Neural cell (in vitro differentiated cells): ENCODE measurements at regions not wholly inside any gene's neighbourhood (a gene's known extent, or its start where the extent isn't known, plus 50 kb on each side); places are given as distances from the start of the nearest gene placed in this dataset.

Experiments used
- H2AFZ ChIP-seq: fragments of 200-600, 300-800 bp; sonication (generic), shearing (Covaris generic); 2 replicates; pipeline ENCODE4 v1.6.0; 2014; ENCODE audit warnings: low read depth, mild to moderate bottlenecking, antibody characterized with exemption, low read length, moderate library complexity
- H3F3A ChIP-seq: fragments of 200-600 bp; shearing (Covaris generic); 2 replicates; pipeline ENCODE4 v1.6.1; 2016; ENCODE audit warnings: mild to moderate bottlenecking, moderate library complexity, mixed read lengths, antibody characterized with exemption, low read length; ENCODE audit not compliant: insufficient read depth, poor library complexity, severe bottlenecking
- H3K27ac ChIP-seq: fragments of 200-600, 300-800 bp; sonication (generic), shearing (Covaris generic); 2 replicates; pipeline ENCODE4 v1.5.1; 2014; ENCODE audit warnings: mild to moderate bottlenecking, low read length, moderate library complexity
- H3K27me3 ChIP-seq: fragments of 300-800, 200-600 bp; sonication (generic), shearing (Covaris generic); 2 replicates; pipeline ENCODE4 v1.6.0; 2014; ENCODE audit warnings: mild to moderate bottlenecking, low read depth, low read length, moderate library complexity; ENCODE audit not compliant: insufficient read depth
- H3K36me3 ChIP-seq: fragments of 300-800, 200-600 bp; sonication (generic), shearing (Covaris generic); 2 replicates; pipeline ENCODE4 v1.5.1; 2014; ENCODE audit warnings: mild to moderate bottlenecking, antibody characterized with exemption, low read length, moderate library complexity; ENCODE audit not compliant: insufficient read depth
- H3K4me2 ChIP-seq: fragments of 300-800, 200-600 bp; sonication (generic), shearing (Covaris generic); 2 replicates; pipeline ENCODE4 v1.6.0; 2014; ENCODE audit warnings: mild to moderate bottlenecking, low read length
- H3K4me3 ChIP-seq: fragments of 300-800, 200-600 bp; sonication (generic), shearing (Covaris generic); 2 replicates; pipeline ENCODE4 v1.5.1; 2014; ENCODE audit warnings: mild to moderate bottlenecking, low read length, moderate library complexity
- H3K79me2 ChIP-seq: fragments of 200-600 bp; shearing (Covaris generic); replicated peaks from 2 replicates; pipeline ENCODE4 v1.6.0; 2014; ENCODE audit warnings: mild to moderate bottlenecking, low read length, moderate library complexity; ENCODE audit not compliant: insufficient read depth
- H3K9ac ChIP-seq: fragments of 300-800, 200-600 bp; sonication (generic), shearing (Covaris generic); 2 replicates; pipeline ENCODE4 v1.6.1; 2016; ENCODE audit warnings: mild to moderate bottlenecking, low read length, mixed read lengths
- H3K9me2 ChIP-seq: fragments of 200-600 bp; shearing (Covaris generic); 2 replicates; pipeline ENCODE4 v1.6.1; 2016; ENCODE audit warnings: mild to moderate bottlenecking, low read length, mixed read lengths; ENCODE audit not compliant: insufficient read depth
- H3K9me3 ChIP-seq: fragments of 200-600, 300-800 bp; sonication (generic), shearing (Covaris generic); 2 replicates; pipeline ENCODE4 v1.6.1; 2016; ENCODE audit warnings: mild to moderate bottlenecking, mixed run types, low read length, moderate library complexity, mixed read lengths
- H4K20me1 ChIP-seq: fragments of 200-600 bp; shearing (Covaris generic); 2 replicates; pipeline ENCODE4 v1.6.1; 2016; ENCODE audit warnings: mild to moderate bottlenecking, mixed run types; ENCODE audit not compliant: insufficient read depth
- CTCF ChIP-seq: fragments of 450-650 bp; IDR thresholded peaks from 2 replicates; pipeline ENCODE4 v1.5.1; 2014; ENCODE audit warnings: antibody characterized with exemption, mild to moderate bottlenecking, moderate library complexity; ENCODE audit not compliant: poor library complexity, severe bottlenecking
- EP300 ChIP-seq: fragments of 450-650 bp; conservative IDR thresholded peaks from 2 replicates; pipeline ENCODE4 v1.6.1; 2014; ENCODE audit warnings: antibody characterized with exemption, mild to moderate bottlenecking, moderate library complexity; ENCODE audit not compliant: poor library complexity, severe bottlenecking
- EZH2 ChIP-seq: fragments of 200-600, 300-800 bp; shearing (Covaris generic), sonication (generic); IDR thresholded peaks from 2 replicates; pipeline ENCODE4 v1.6.1; 2014; ENCODE audit warnings: antibody characterized with exemption, low read length, borderline replicate concordance, mild to moderate bottlenecking; ENCODE audit not compliant: insufficient read depth, poor library complexity, severe bottlenecking
- MXI1 ChIP-seq: fragments of 450-650 bp; conservative IDR thresholded peaks from 2 replicates; pipeline ENCODE4 v1.6.1; 2014; ENCODE audit warnings: antibody characterized with exemption, mild to moderate bottlenecking; ENCODE audit not compliant: poor library complexity, severe bottlenecking
- POLR2AphosphoS5 ChIP-seq: IDR thresholded peaks from 2 replicates; pipeline ENCODE4 v1.6.1; 2012
- RAD21 ChIP-seq: fragments of 450-650 bp; conservative IDR thresholded peaks from 2 replicates; pipeline ENCODE4 v1.6.1; 2014; ENCODE audit warnings: antibody characterized with exemption, mild to moderate bottlenecking, moderate library complexity
- REST ChIP-seq: IDR thresholded peaks from 2 replicates; pipeline ENCODE4 v1.6.1; 2012; ENCODE audit warnings: borderline replicate concordance
- SMC3 ChIP-seq: fragments of 450-650 bp; conservative IDR thresholded peaks from 2 replicates; pipeline ENCODE4 v1.6.1; 2014; ENCODE audit warnings: antibody characterized with exemption, mild to moderate bottlenecking, moderate library complexity; ENCODE audit not compliant: poor library complexity
- TAF1 ChIP-seq: IDR thresholded peaks from 2 replicates; pipeline ENCODE4 v1.6.1; 2012; ENCODE audit warnings: low read depth

- Histone ChIP-seq H3K9me3 (no peaks in the 10 kb centered on the region), H3K9me2 (no peaks in the 10 kb centered on the region), H2AFZ (no peak overlapping the region), H3K27ac (no peak overlapping the region), H3F3A (no peaks in the 10 kb centered on the region), H3K4me2 (no peak overlapping the region), H3K4me3 (no peak overlapping the region), H3K79me2 (no peaks in the 10 kb centered on the region), H4K20me1 (no peaks in the 10 kb centered on the region), H3K27me3 (no peaks in the 10 kb centered on the region), H3K36me3 (no peaks in the 10 kb centered on the region), H3K9ac (no peak overlapping the region)
- no peak for TF ChIP-seq POLR2AphosphoS5
- TF ChIP-seq EP300 = no peak
- TF ChIP-seq EZH2 = no peak
- no peak for TF ChIP-seq CTCF
- TF ChIP-seq TAF1 = no peak
- TF ChIP-seq REST = no peak
- no peak for TF ChIP-seq RAD21
- TF ChIP-seq MXI1 = no peak
- no peak for TF ChIP-seq SMC3
Measured at GRCh38 chr16:86949630-86950029, 367.6 kb downstream of the C16orf95 start.

GRCh38 chr16:86951041-86951822 is 366.0 kb downstream of the C16orf95 start:
- no peak overlapping the region for H3K4me2 ChIP-seq
- no peaks in the 10 kb centered on the region for H3K79me2 ChIP-seq
- H3K27ac ChIP-seq = no peak overlapping the region
- no peak overlapping the region for H3K9ac ChIP-seq
- H3K36me3 ChIP-seq = no peaks in the 10 kb centered on the region
- H3F3A ChIP-seq = no peaks in the 10 kb centered on the region
- TF ChIP-seq EP300 (no peak), EZH2 (no peak), SMC3 (no peak), MXI1 (no peak), POLR2AphosphoS5 (no peak), REST (no peak), TAF1 (no peak), CTCF (no peak), RAD21 (no peak)
- no peaks in the 10 kb centered on the region for H3K27me3 ChIP-seq
- no peaks in the 10 kb centered on the region for H3K9me3 ChIP-seq
- H4K20me1 ChIP-seq = no peaks in the 10 kb centered on the region
- H3K4me3 ChIP-seq = no peak overlapping the region
- H3K9me2 ChIP-seq = no peaks in the 10 kb centered on the region
- no peak overlapping the region for H2AFZ ChIP-seq
